SHP77 (cell line): ENCODE measurements at regions not wholly inside any gene's neighbourhood (a gene's known extent, or its start where the extent isn't known, plus 50 kb on each side); places are given as distances from the start of the nearest gene placed in this dataset.

Source experiments
- DNase-seq, 2 experiments: peaks; one replicate each; lab custom pipeline; 2025; lab: John Stamatoyannopoulos, UW

DNA sequence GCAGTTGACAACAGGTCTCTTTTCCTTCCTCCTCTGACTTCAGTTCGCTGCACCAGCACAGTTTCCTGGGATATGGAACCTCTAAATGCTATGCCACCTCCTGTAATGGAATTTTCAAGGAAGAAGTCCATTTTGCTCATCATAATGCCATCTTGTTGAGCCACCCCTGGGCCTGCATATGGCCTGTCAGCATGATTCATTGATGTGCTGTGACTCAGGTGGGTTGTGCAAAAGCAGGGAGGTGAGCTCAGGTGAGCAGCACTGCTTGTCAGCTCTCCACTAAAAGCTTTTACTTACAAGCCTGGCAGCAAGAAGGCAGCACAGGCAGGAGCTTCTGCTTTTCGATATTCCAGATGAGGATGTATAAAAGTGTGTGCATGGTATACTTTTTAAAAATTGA lies 247.1 kb upstream of the LMCD1 start:
- no peak for DNase-seq

- DNase-seq, result no peak
Observed at GRCh38 chr3:8255725-8256124, 245.9 kb upstream of the LMCD1 start.

- no peak for DNase-seq
Observed at GRCh38 chr3:8256441-8257071, 245.1 kb upstream of the LMCD1 start.

DNA sequence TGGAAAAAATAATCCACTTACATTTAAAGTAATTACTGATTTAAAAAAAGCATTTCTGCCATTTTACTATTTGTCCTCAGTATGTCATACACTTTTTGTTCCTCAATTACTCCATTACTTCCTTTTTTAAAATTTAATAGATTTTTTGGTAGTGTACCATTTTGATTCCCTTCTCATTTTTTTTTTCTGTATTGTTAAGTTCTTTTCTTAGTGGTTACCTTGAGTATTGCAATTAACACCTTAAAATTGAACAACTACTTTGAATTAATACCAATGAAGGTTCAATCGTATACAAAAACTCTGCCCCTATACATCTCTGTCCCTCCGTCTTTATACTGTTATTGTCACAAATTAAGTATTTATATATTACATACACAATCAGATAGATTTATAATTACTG lies 240.6 kb upstream of the LMCD1 start:
- DNase-seq, result no peak

GRCh38 chr3:8266730-8267131 lies 234.9 kb upstream of the LMCD1 start:
- DNase-seq, result no peak

GRCh38 chr3:8273479-8273878 lies 228.1 kb upstream of the LMCD1 start:
- no peak for DNase-seq

GRCh38 chr3:8276056-8276455 lies 225.6 kb upstream of the LMCD1 start:
- DNase-seq, result no peak

GRCh38 chr3:8276506-8276905 lies 225.1 kb upstream of the LMCD1 start:
- no peak for DNase-seq

DNA sequence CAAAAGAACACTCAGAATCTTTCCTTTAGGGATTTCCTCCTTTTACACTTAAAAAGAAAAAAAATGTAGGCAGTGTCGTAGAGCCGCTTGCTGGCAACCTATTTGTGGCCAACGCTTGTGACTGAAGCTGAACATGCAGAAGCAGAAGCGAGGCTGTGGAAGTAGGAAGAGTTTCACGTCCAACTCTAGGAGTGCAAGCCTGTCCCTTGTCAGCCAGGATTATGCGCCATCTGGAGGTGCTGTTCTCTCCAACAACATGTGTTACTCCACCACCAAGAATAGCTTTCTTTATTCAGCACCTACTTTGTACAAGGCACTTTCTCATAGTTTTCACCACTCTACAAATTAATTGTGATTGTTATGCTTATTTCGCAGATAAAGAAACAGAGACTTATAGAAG lies 223.2 kb upstream of the LMCD1 start:
- DNase-seq, result no peak

- no peak for DNase-seq
Observed at GRCh38 chr3:8279476-8279875, 222.1 kb upstream of the LMCD1 start.

- no peak for DNase-seq
Observed at GRCh38 chr3:8279886-8280550, 221.6 kb upstream of the LMCD1 start.

DNA sequence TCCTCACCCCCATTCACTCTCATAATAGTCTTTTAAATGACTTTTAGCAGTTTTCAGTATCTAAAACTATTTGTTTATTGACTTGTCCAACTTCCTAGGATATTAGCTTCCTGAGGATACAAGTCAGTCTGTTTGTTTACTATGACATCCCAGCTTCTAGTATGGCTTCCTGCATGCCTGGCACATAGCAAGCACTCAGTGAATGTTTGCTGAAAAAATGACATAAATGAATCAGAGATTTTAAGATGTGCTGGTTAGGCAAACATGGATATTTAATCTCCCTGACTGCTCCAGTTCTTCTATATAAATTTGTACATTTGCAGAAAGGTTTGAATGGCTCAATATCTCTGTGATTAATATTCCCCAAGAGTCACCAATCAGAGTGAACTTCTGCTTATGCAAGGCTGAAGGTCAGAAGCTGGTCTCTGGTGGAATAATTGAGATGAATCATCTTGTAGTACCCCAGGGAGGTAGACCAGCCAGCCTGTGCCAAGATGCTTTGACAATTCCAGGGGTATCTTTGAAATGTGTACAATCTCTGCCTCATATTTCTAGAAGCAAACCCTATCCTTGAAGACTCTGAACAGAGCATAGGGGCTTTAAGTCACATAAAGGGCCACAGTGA lies 219.0 kb upstream of the LMCD1 start:
- no peak for DNase-seq

DNA sequence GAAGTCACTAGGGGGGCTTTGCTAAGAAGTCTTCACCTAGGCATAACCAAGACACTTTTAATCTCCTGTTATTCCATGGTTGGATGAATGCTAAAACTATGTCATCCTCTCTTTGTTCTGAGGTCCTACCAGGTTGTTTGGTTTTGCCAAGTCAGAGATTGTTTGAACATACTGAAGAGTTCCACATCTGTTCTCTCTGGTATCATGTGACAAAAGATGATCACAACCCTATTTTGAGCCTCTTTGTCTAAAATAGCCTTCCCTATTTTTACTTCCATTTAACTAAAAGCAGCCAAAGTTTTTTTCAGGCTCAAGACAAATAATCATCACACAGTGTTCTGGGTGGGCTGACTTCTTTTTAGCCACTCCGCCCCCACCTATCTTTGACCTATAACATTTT lies 218.4 kb upstream of the LMCD1 start:
- no peak for DNase-seq

DNA sequence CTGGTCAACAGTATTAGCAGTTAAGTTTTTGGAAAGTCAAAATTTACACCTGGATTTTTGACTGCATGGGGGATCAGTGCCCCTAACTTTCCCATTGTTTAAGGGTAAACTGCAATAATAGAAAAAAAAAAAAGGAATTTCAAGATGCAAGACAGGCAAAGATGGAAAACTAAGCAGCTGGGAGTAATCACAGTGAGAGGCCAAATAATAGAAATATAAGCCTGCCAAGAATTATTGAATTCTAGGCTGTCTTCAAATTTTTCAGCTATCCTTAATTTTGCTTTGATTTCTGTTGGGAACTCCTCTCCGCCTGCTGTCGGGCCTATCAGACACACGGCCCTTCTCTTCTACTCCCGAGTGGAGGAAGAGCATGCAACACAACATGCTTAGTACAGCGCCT lies 215.5 kb upstream of the LMCD1 start:
- DNase-seq, result no peak

GRCh38 chr3:8286749-8287148 lies 214.9 kb upstream of the LMCD1 start:
- no peak for DNase-seq

DNA sequence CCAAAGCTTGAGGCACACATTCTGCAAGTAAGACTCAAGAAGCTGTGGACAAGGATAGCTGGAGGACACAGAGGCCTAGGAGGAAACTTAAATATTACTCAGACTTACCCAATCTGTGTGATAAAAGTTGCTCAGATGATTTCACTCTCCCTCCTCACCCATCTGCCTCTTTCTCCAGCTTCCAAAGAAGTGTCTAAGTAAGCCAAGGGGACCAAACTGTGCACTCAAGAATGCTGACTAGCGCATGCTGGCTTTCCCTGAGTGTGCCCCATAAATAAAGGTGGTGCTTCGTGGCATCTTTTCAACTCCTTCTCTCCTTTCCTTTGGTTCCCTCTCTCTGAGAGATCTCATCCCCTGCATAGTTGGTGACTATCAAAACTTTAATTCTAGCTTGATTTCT lies 211.0 kb upstream of the LMCD1 start:
- DNase-seq, result no peak

GRCh38 chr3:8296461-8296860 lies 205.2 kb upstream of the LMCD1 start:
- DNase-seq, result no peak

DNA sequence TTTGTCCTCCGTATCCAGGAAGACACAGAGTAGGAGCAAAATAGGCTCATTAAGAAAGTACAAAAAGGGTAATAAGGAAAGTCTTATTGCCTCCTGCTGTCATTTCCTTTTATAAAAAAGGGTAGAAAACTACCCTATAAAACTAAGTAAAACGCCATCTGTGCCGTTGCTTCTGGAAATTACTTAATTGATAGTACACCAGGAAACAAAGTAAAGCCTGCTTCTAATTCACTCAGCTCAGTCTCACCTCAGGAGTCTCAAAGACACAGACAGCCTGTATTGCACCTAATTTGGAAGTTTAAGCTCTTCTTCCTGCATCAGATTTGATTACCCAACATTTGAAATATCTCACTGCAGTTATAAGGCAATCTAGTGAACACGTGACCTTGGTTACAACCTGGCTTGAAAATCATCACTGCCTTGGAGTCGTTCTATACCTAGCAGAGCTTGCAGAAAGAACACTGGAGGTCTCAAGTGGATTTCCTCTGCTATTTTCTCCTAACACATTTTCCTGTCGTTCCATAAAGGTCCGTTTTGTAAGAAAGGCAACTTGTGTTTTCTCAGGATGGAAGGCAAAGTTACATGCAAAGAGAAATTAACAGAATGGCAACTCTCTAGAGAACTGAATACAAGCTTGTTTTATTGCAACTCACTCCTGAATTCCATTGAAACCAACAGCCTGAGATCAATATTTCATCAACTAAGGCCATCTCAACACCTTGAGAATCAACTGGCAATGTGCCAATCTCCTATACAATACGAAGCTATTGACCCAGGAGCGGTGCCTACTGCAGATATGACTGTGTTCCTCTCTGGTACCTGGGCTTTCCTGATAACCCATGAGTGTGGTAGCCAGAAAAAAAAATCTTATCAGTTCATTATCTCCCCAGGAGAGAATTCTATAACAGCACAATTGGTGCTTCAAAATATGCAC lies 203.3 kb upstream of the LMCD1 start:
- no peak for DNase-seq

- peak; percentile 23 to 25 for DNase-seq
Observed at GRCh38 chr3:8301977-8302735, 199.5 kb upstream of the LMCD1 start.

- DNase-seq, result peak; percentile 18 to 58
Observed at GRCh38 chr3:8303466-8303865, 198.2 kb upstream of the LMCD1 start.

GRCh38 chr3:8305371-8305770 lies 196.3 kb upstream of the LMCD1 start:
- no peak for DNase-seq
